ENCODE measurements at regions not wholly inside any gene's neighbourhood (a gene's known extent, or its start where the extent isn't known, plus 50 kb on each side); places are given as distances from the start of the nearest gene placed in this dataset.
A peak's percentile ranks its signal among the peaks of the same experiment; 100 is the strongest.

DNA sequence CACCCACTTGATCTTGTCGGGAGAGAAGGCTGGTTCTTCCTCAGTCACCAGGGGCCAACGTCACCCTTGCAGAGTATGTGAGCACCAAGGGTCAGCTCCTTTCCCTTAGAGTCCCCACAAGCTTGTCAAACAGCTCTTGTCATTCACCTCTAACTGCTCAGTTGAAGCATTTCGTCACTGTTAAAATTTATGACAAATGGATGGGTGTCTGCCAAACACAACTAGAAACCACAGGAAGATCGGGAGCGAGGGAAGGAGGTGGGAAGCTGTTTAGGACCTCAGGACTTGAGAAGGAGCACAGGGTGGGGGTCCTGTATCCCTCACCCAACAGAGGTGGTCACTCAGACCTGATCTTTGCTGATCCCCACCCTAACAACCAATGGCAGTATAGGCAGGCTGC, 373.3 kb upstream of the IGFBP3 start:
- H3K18ac ChIP-seq (ENCODE audit: extremely low read depth, low read length), result no peak overlapping the region
- H3K79me2 ChIP-seq (ENCODE audit: control insufficient read depth in 1 of 2, insufficient read depth in 2 of 2, low read length in 2 of 2), result no peaks in the 10 kb centered on the region
- H3K4me3 ChIP-seq (ENCODE audit: extremely low read depth in 1 of 4, insufficient read depth in 2 of 4, low read depth in 3 of 4, low read length in 4 of 4), result no peak overlapping the region
- H2AK5ac ChIP-seq (ENCODE audit: low read depth, low read length), result no peak overlapping the region
- H2BK5ac ChIP-seq (ENCODE audit: low read depth, low read length), result no peak overlapping the region
- no peaks in the 10 kb centered on the region for H3K79me1 ChIP-seq (ENCODE audit: low read depth, low read length)
- H4K8ac ChIP-seq (ENCODE audit: extremely low read depth, insufficient read depth, low read length), result no peak overlapping the region
- no peak overlapping the region for H2BK120ac ChIP-seq (replicated peaks; ENCODE audit: low read depth, low read length)
- H3K27ac ChIP-seq (ENCODE audit: low read depth, low read length), result no peak overlapping the region
- H4K20me1 ChIP-seq (replicated peaks in 1 of 2; ENCODE audit: control insufficient read depth in 1 of 2, insufficient read depth in 2 of 2, low read length in 2 of 2), result no peaks in the 10 kb centered on the region
- DNase-seq (ENCODE audit: low read depth in 1 of 2, low spot score in 2 of 2) (no peak), FAIRE-seq (no peak)
- H3K14ac ChIP-seq (ENCODE audit: insufficient read length), result no peak overlapping the region
- H3K9me3 ChIP-seq (ENCODE audit: insufficient read depth in 2 of 2, low read depth in 1 of 2, low read length in 1 of 2), result peaks cover 0 to 6% of the 10 kb centered on the region in 2 experiments; a peak in 1 of 4 replicates
- no peak overlapping the region for H3K9ac ChIP-seq (replicated peaks in 1 of 4; ENCODE audit: extremely low read depth in 1 of 4, low read depth in 3 of 4, low read length in 3 of 4)
- H3K4ac ChIP-seq (replicated peaks; ENCODE audit: insufficient read length, low read depth, low read length), result no peak overlapping the region
- WGBS, 2 experiments (ENCODE audit: extremely low coverage in 1 of 2, insufficient coverage in 1 of 2, insufficient read length in 1 of 2, insufficient replicate concordance in 2 of 2, low coverage in 1 of 2, low lambda C conversion rate in 2 of 2, missing lambda C conversion rate in 1 of 2), result 56% methylated on average over 5 of the region's 5 CpGs; no CpG with 5 or more reads in 1 of the 2 experiments
- no peak overlapping the region for H2BK20ac ChIP-seq (ENCODE audit: low read length)
- H2BK15ac ChIP-seq (ENCODE audit: low read length), result no peak overlapping the region
- H3K4me2 ChIP-seq (ENCODE audit: insufficient read depth in 1 of 2, low read depth in 2 of 2, low read length in 2 of 2), result no peak overlapping the region
- no peak overlapping the region for H4K91ac ChIP-seq (replicated peaks; ENCODE audit: insufficient read length, low read length)
- no peak overlapping the region for H2BK12ac ChIP-seq (ENCODE audit: low read depth, low read length)
- peak overlapping the region; percentile 51; the same call in 1 of the 2 replicates for H2AFZ ChIP-seq (ENCODE audit: low read length)
- H3K23ac ChIP-seq (ENCODE audit: insufficient read length), result no peak overlapping the region
- CTCF ChIA-PET (ENCODE audit: partially characterized antibody), result interaction anchor here (1.1 to 1.3 kb wide), 2 partner anchors 199 to 372 kb away, joined by 3 read pairs; no protein-coding TSS in a partner anchor
- POLR2A ChIA-PET (ENCODE audit: partially characterized antibody), result no interaction called here
- no peaks in the 10 kb centered on the region for H3K36me3 ChIP-seq (ENCODE audit: control insufficient read depth in 2 of 4, insufficient read depth in 4 of 4, low read length in 3 of 4)
- no peaks in the 10 kb centered on the region for H3K4me1 ChIP-seq (replicated peaks in 1 of 4; ENCODE audit: control insufficient read depth in 3 of 4, insufficient read depth in 4 of 4, low read length in 3 of 4)
- no peak for TF ChIP-seq RFX5 (IDR thresholded peaks at IDR 0.05; ENCODE audit: borderline replicate concordance, low read depth, low read length)
- no peak for TF ChIP-seq SIN3A (conservative IDR thresholded peaks at IDR 0.05 in 1 of 2, IDR thresholded peaks at IDR 0.05 in 1 of 2; ENCODE audit: low read depth in 1 of 2, low read length in 2 of 2)
- no peak for TF ChIP-seq BRCA1 (IDR thresholded peaks at IDR 0.05; ENCODE audit: low read depth, low read length)
- H3K23me2 ChIP-seq (ENCODE audit: low read depth, low read length), result no peaks in the 10 kb centered on the region; the same call in 1 of the 2 replicates
- H4K5ac ChIP-seq (ENCODE audit: insufficient read length, low read depth, low read length), result no peak overlapping the region
- no peaks in the 10 kb centered on the region for H3K27me3 ChIP-seq (replicated peaks in 1 of 4; ENCODE audit: control insufficient read depth in 3 of 4, extremely low read depth in 1 of 4, insufficient read depth in 3 of 4, low read length in 3 of 4)
- no peak overlapping the region for H3K56ac ChIP-seq (replicated peaks; ENCODE audit: insufficient read length, low read depth, low read length)

Data from H1 (cell line).